ENCODE measurements at regions not wholly inside any gene's neighbourhood (a gene's known extent, or its start where the extent isn't known, plus 50 kb on each side); places are given as distances from the start of the nearest gene placed in this dataset.

DNA sequence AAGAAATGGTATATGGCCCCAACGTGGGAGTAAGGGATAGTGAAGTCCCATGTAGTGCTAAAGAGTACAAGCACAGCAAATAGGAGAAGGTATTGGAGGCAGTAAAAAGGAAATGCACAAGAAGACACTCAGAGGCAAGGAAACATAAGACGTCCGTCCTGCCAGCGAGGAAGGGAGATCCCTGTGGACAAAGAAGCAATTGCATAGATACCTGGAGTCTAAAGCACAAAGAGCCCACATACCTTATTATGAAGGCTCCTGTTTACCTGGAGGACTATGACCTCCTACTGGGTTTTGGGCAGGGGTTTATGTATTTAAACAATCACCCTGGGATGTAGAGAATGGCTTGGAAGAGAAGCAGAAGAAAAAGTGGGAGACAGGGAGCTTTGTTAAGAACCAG is 341.2 kb upstream of the DCN start:
- H3K9me3 Mint-ChIP-seq: peaks cover 20% of the 10 kb centered on the region
- H3K27me3 Mint-ChIP-seq (ENCODE audit: insufficient read depth): peaks cover 2% of the 10 kb centered on the region; the same call in 1 of the 2 replicates

DNA sequence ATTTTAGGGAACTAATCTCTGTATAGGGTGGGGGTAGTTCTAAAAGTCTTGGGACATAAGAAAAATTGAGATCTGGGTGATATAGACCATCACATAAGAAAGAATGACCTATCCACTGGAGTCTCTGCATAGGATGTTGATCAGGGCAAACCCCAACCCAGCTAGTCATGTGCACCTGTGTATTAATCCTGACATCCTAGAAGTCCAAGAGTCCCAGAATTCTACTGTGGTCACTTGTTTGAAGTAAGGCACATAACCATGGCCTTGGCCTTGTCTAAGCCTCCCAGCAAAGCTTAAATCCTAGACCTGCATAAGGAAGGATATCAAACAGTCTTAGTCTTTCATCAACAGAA is 334.1 kb upstream of the DCN start:
- Mint-ChIP-seq H3K36me3 (ENCODE audit: low read depth) (no peaks in the 10 kb centered on the region), H3K4me3 (no peak overlapping the region), H3K27me3 (ENCODE audit: insufficient read depth) (peaks cover 2% of the 10 kb centered on the region; the same call in 1 of the 2 replicates), H3K4me1 (ENCODE audit: low read depth) (no peaks in the 10 kb centered on the region), H3K9me3 (peaks cover 25% of the 10 kb centered on the region), H3K27ac (no peak overlapping the region)
- TF ChIP-seq, protein P1, sequence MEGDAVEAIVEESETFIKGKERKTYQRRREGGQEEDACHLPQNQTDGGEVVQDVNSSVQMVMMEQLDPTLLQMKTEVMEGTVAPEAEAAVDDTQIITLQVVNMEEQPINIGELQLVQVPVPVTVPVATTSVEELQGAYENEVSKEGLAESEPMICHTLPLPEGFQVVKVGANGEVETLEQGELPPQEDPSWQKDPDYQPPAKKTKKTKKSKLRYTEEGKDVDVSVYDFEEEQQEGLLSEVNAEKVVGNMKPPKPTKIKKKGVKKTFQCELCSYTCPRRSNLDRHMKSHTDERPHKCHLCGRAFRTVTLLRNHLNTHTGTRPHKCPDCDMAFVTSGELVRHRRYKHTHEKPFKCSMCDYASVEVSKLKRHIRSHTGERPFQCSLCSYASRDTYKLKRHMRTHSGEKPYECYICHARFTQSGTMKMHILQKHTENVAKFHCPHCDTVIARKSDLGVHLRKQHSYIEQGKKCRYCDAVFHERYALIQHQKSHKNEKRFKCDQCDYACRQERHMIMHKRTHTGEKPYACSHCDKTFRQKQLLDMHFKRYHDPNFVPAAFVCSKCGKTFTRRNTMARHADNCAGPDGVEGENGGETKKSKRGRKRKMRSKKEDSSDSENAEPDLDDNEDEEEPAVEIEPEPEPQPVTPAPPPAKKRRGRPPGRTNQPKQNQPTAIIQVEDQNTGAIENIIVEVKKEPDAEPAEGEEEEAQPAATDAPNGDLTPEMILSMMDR (IDR thresholded peaks at IDR 0.05): no peak
- no peak for DNase-seq

More for the DNA sequence above, 341.2 kb upstream of the DCN start:
- H3K27ac Mint-ChIP-seq: no peak overlapping the region
- no peaks in the 10 kb centered on the region for H3K4me1 Mint-ChIP-seq (ENCODE audit: low read depth)
- H3K36me3 Mint-ChIP-seq (ENCODE audit: low read depth): no peaks in the 10 kb centered on the region
- TF ChIP-seq, protein P1 (IDR thresholded peaks at IDR 0.05): no peak
- no peak overlapping the region for H3K4me3 Mint-ChIP-seq
- DNase-seq: no peak

DNA sequence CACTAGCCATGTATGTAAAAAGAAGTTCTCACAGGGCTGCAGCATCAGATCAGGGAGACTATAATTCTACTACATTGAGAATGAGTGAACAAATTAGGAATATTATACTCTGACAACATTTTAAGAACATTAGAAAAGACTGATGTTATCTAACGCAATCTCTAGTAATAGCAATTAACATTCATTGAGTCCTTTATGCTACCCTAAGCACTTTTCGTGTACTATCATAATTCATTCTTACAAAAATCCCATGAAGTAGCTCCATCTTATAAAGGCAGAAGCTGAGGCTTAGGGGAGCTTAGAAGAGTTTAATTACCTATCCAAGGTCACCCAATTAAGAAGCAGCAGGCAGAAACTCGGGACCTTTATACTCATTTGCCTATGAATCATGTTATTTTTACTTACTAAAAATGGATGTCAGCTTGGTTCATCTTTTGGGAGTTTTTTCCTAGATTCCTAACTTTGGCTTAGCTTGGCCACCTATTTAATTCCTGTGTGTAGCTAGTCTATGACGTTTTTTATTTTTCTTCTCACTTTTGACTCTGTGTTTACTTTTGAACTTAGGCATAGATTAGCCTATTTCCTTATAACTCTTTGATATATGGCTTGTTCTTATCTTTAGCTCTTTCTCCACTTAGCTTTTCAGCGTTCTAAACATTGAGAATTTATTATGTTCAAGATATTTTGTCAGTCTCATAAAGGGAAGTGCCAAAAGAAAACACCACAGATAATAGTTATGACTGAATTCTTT is 333.5 kb upstream of the DCN start:
- no peak overlapping the region for H3K4me3 Mint-ChIP-seq
- H3K36me3 Mint-ChIP-seq (ENCODE audit: low read depth): no peaks in the 10 kb centered on the region
- H3K4me1 Mint-ChIP-seq (ENCODE audit: low read depth): no peaks in the 10 kb centered on the region
- H3K27me3 Mint-ChIP-seq (ENCODE audit: insufficient read depth): peaks cover 2% of the 10 kb centered on the region; the same call in 1 of the 2 replicates
- H3K27ac Mint-ChIP-seq: no peak overlapping the region
- DNase-seq: no peak
- H3K9me3 Mint-ChIP-seq: peaks cover 20% of the 10 kb centered on the region
- TF ChIP-seq, protein P1 (IDR thresholded peaks at IDR 0.05): no peak

DNA sequence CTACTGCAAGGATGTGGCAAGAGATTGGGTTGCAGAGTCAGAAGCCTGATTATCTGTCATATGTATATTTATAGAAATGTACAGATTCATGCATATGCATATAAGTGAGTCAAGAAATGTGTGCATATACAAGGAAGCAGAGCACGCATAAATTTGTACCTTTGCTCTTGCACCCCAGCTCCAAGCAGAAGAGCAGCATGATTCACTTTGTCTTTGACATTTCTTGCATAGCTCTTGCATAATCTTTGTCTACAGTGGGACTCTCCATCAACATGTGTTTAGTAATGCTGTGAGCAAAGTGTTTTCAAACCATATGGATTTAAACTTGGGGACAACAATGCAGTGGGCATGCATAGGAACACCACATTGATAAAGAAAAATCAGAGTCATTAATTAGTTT is 330.7 kb upstream of the DCN start:
- Mint-ChIP-seq H3K27ac (no peak overlapping the region), H3K4me1 (ENCODE audit: low read depth) (no peaks in the 10 kb centered on the region), H3K27me3 (ENCODE audit: insufficient read depth) (no peaks in the 10 kb centered on the region; the same call in 1 of the 2 replicates), H3K9me3 (peaks cover 15% of the 10 kb centered on the region), H3K36me3 (ENCODE audit: low read depth) (no peaks in the 10 kb centered on the region), H3K4me3 (no peak overlapping the region)
- TF ChIP-seq, protein P1 (IDR thresholded peaks at IDR 0.05): no peak
- DNase-seq: no peak

DNA sequence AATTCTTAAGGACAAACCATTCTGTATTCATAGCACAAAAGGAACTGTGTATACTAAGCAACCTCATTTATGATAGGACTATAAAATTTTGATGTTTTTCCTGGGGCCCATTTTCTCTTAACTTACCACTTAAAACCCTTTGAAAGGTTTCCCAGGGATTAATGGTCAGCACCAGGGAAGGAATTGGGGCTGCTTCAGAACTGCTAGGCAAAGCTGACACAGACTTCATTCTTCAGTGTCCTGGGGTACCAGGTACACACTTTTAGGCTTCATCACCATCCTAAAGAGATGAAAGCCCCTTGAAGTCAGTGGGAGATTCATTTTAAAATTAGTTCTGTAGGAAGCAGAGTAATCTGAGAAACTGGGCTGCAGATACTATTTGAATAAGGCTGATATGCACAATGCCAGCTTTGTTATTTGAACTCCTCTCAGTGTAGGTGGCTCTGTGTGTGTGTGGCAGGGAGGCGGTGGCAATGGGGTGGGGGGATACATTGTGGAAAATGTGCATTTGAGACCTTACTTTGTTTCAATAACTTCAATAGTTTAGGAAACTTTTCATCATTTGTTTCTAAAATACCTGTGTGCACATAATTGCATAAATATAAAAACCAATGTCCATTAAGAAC is 329.3 kb upstream of the DCN start:
- no peaks in the 10 kb centered on the region for H3K36me3 Mint-ChIP-seq (ENCODE audit: low read depth)
- H3K9me3 Mint-ChIP-seq: peaks cover 12% of the 10 kb centered on the region
- TF ChIP-seq, protein P1 (IDR thresholded peaks at IDR 0.05): no peak
- no peak overlapping the region for H3K27ac Mint-ChIP-seq
- no peak overlapping the region for H3K4me3 Mint-ChIP-seq
- no peaks in the 10 kb centered on the region; the same call in 1 of the 2 replicates for H3K27me3 Mint-ChIP-seq (ENCODE audit: insufficient read depth)
- H3K4me1 Mint-ChIP-seq (ENCODE audit: low read depth): no peaks in the 10 kb centered on the region
- DNase-seq: no peak

All from HFFc6 (cell line).